Glutamatergic neuron (in vitro differentiated cells): ENCODE measurements at regions not wholly inside any gene's neighbourhood (a gene's known extent, or its start where the extent isn't known, plus 50 kb on each side); places are given as distances from the start of the nearest gene placed in this dataset.

Experiments used
- DNase-seq: peaks from one replicate; pipeline ENCODE4 v3.0.0; 2022
- H3K27ac Mint-ChIP-seq: one replicate; pipeline ENCODE4 v1.8.0; 2020; ENCODE audit warnings: mild to moderate bottlenecking, mixed read lengths, inconsistent platforms; ENCODE audit not compliant: unreplicated experiment
- H3K27me3 Mint-ChIP-seq: one replicate; pipeline ENCODE4 v1.8.0; 2020; ENCODE audit warnings: mild to moderate bottlenecking, moderate library complexity, mixed read lengths, inconsistent platforms; ENCODE audit not compliant: unreplicated experiment
- H3K36me3 Mint-ChIP-seq: one replicate; pipeline ENCODE4 v1.8.0; 2020; ENCODE audit warnings: mild to moderate bottlenecking, mixed read lengths, inconsistent platforms; ENCODE audit not compliant: unreplicated experiment
- H3K4me1 Mint-ChIP-seq: one replicate; pipeline ENCODE4 v1.8.0; 2020; ENCODE audit warnings: mild to moderate bottlenecking, low read depth, mixed read lengths, inconsistent platforms; ENCODE audit not compliant: unreplicated experiment
- H3K4me3 Mint-ChIP-seq: one replicate; pipeline ENCODE4 v1.8.0; 2020; ENCODE audit warnings: mild to moderate bottlenecking, mixed read lengths, inconsistent platforms; ENCODE audit not compliant: unreplicated experiment
- H3K9me3 Mint-ChIP-seq: one replicate; pipeline ENCODE4 v1.8.0; 2020; ENCODE audit warnings: mild to moderate bottlenecking, moderate library complexity, mixed read lengths, inconsistent platforms; ENCODE audit not compliant: unreplicated experiment
- CTCF ChIP-seq: fragments of 200-600 bp; sonication (generic); IDR thresholded peaks from one replicate; pipeline ENCODE4 v1.5.0; 2021; ENCODE audit not compliant: partially characterized antibody, unreplicated experiment

DNA sequence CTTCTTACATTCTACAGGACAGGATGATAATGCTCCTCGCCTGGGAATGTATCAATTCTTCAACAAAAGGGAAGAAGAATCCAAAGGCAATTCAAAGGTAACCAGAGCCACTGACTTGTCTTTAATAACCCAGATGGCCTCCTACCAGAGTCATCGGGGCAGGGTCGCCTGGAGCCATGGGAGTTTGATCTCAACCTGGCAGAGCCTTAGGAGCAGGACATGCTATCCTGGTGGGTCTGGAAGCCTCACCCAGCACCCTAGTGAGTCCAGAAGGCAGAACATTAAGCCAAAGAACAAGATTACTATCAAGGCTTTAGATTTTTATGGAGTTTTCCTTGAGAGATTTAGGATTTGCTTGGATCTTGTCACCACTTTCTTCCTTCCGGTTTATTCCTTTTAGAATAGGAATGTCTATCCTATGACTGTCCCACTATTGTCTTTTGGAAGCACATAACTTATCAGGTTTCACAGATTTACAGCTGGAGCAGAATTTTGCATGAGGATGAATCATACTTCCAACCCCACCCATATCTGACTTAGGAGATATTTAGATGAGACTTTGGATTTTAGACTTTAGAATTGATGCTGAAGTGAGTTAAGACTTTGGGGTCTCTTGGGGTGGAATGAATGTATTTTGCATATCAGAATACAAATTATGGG lies 330.3 kb upstream of the GOLIM4 start:
- Mint-ChIP-seq H3K4me1 (peaks cover 11% of the 10 kb centered on the region), H3K27ac (no peak overlapping the region), H3K36me3 (no peaks in the 10 kb centered on the region), H3K9me3 (no peaks in the 10 kb centered on the region), H3K4me3 (no peak overlapping the region), H3K27me3 (no peaks in the 10 kb centered on the region)
- no peak for DNase-seq
- no peak for TF ChIP-seq CTCF

DNA sequence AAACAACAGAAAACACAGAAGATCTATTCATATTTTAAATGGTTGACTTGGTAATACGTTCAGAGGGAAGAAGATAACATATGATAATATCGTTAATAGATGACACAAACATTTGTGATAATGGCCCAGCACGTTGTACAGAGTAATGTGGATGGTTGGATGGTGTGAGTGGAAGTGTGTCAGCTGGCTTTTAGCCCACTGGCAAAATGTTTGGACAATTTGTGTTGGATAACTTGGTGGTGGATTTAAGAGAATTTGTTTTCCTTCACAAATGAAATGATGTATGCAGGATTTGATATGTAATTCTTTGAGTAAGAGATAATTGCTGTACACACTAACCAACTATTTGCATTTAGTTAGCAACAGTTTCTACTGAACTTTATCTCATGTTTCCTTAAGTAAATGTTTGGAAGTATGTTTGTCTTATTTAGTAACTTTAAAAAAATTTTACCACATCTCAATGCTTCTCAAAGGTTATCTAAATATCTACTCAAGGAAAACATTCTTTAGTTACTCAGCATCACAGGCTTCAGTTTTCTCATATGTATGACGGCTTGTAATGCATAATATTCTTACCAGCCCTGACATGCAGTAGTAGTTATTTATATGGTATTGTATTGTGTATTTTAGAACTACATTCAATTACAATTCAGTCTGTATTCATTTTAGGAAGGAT lies 328.5 kb upstream of the GOLIM4 start:
- TF ChIP-seq CTCF = no peak

DNA sequence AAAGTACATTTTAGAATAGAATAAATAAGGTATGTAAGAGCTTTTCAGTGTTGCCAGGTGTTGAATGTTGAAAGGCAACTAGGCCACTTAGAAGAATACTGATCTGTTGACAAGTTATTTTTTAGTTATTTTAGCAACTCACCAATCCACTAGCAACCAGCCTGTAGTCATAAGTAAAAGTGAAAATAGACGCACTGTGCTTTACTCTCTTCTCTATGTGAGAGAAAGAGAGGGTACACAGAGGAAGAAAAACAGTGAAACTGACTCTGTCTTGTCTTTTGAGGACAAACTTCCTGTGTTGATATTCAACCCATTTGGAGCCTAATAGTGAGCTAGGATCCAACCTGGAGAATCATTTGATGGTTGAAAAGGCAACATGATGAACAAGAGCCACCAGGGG lies 327.1 kb upstream of the GOLIM4 start:
- DNase-seq = no peak
- peaks cover under 1% of the 10 kb centered on the region for H3K27me3 Mint-ChIP-seq
- H3K4me3 Mint-ChIP-seq = no peak overlapping the region
- H3K36me3 Mint-ChIP-seq = no peaks in the 10 kb centered on the region
- peaks cover 22% of the 10 kb centered on the region for H3K4me1 Mint-ChIP-seq
- H3K27ac Mint-ChIP-seq = no peak overlapping the region
- H3K9me3 Mint-ChIP-seq = no peaks in the 10 kb centered on the region
- TF ChIP-seq CTCF = no peak

More for the DNA sequence above, 328.5 kb upstream of the GOLIM4 start:
- H3K27me3 Mint-ChIP-seq = no peaks in the 10 kb centered on the region
- peaks cover 16% of the 10 kb centered on the region for H3K4me1 Mint-ChIP-seq
- H3K36me3 Mint-ChIP-seq = no peaks in the 10 kb centered on the region
- H3K4me3 Mint-ChIP-seq = no peak overlapping the region
- no peak for DNase-seq
- H3K9me3 Mint-ChIP-seq = no peaks in the 10 kb centered on the region
- H3K27ac Mint-ChIP-seq = no peak overlapping the region

- Mint-ChIP-seq H3K27me3 (peaks cover 1% of the 10 kb centered on the region), H3K4me3 (no peak overlapping the region), H3K9me3 (no peaks in the 10 kb centered on the region), H3K27ac (no peak overlapping the region), H3K36me3 (no peaks in the 10 kb centered on the region), H3K4me1 (peaks cover 38% of the 10 kb centered on the region)
- TF ChIP-seq CTCF = no peak
- DNase-seq = no peak
These were observed 323.4 kb upstream of the GOLIM4 start for GRCh38 chr3:168419091-168419490.

DNA sequence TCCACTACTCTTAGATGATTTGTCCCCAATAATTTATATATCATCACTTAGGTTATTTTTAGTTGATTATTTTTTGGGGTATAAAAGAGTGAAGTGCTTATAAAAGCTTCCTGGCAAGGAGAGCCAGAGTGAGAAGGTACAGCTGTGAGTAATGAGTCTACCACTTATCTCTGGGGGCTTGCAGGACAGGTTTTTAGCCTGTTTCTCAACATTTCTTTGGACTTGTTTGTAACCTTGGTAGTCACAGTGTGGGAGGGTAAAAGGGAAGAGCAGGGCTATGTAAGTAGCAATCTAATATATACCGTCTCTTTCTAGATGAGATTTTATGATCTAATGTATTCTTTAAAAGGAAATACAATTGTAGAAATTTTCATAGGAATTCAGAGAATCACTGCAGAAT lies 321.3 kb upstream of the GOLIM4 start:
- Mint-ChIP-seq H3K27me3 (peaks cover 1% of the 10 kb centered on the region), H3K4me3 (no peak overlapping the region), H3K27ac (no peak overlapping the region), H3K36me3 (no peaks in the 10 kb centered on the region), H3K9me3 (no peaks in the 10 kb centered on the region), H3K4me1 (peaks cover 34% of the 10 kb centered on the region)
- no peak for DNase-seq
- no peak for TF ChIP-seq CTCF
